B cell (primary cell): ENCODE measurements at regions not wholly inside any gene's neighbourhood (a gene's known extent, or its start where the extent isn't known, plus 50 kb on each side); places are given as distances from the start of the nearest gene placed in this dataset.

ENCODE experiments used
- ATAC-seq: fragments of 200-7000 bp; cut with Tn5 transposase; one replicate; pipeline ENCODE4 v1.10.0; 2021; ENCODE audit warnings: low read depth, mild to moderate bottlenecking, moderate number of reproducible peaks, moderate library complexity
- CTCF ChIA-PET: fragments of 350-600 bp; sonication (Branson Sonifier 250); formaldehyde crosslinking; loops from one replicate; lab custom pipeline; 2021; ENCODE audit warnings: antibody characterized with exemption, inconsistent platforms; lab: Charles Lee
- POLR2A ChIA-PET: fragments of 350-600 bp; sonication (Branson Sonifier 250); formaldehyde crosslinking; loops from one replicate; lab custom pipeline; 2021; ENCODE audit warnings: antibody characterized with exemption; lab: Charles Lee
- DNase-seq: peaks from one replicate; pipeline ENCODE4 v3.0.0; 2013
- H2AFZ ChIP-seq: 2 replicates; pipeline ENCODE4 v1.6.1; 2012; ENCODE audit warnings: mild to moderate bottlenecking, low read depth, low read length; ENCODE audit not compliant: insufficient read depth, poor library complexity, severe bottlenecking
- H3K27ac ChIP-seq, 2 donors: 1 replicate in 1 of 2; 2 replicates in 1 of 2; pipeline ENCODE4 v1.5.1; 2012 to 2013; ENCODE audit warnings: low read length in 2 of 2, mild to moderate bottlenecking in 2 of 2, moderate library complexity in 1 of 2
- H3K27me3 ChIP-seq, 4 experiments: fragments of 200-600 bp in 1 of 4; sonication (generic) in 1 of 4; replicated peaks in 1 of 4; 1 replicate in 2 of 4; 2 replicates in 2 of 4; pipeline versions ENCODE4 v1.6.1 to v1.7.0; 2013 to 2016; ENCODE audit warnings: low read length in 3 of 4, mild to moderate bottlenecking in 2 of 4, mixed read lengths in 1 of 4, moderate library complexity in 1 of 4; ENCODE audit not compliant: insufficient read depth in 4 of 4, control insufficient read depth in 3 of 4; ENCODE audit errors: control extremely low read depth in 1 of 4
- H3K36me3 ChIP-seq, 2 experiments: replicated peaks in 1 of 2; 1 replicate in 1 of 2; 2 replicates in 1 of 2; pipeline versions ENCODE4 v1.6.1 to v1.7.1; 2013; ENCODE audit warnings: low read length in 1 of 2; ENCODE audit not compliant: insufficient read depth in 2 of 2, control insufficient read depth in 1 of 2; ENCODE audit errors: control extremely low read depth in 1 of 2, extremely low read depth in 1 of 2
- H3K4me1 ChIP-seq, 2 donors: fragments of 200-600 bp in 1 of 2; sonication (generic) in 1 of 2; 1 replicate in 1 of 2; 2 replicates in 1 of 2; pipeline versions ENCODE4 v1.5.1 to v1.6.1; 2013 to 2017; ENCODE audit warnings: low read length in 2 of 2; ENCODE audit not compliant: control insufficient read depth in 2 of 2, insufficient read depth in 2 of 2
- H3K4me2 ChIP-seq: replicated peaks from 2 replicates; pipeline ENCODE3; 2012; ENCODE audit warnings: mild to moderate bottlenecking, low read depth, low read length; ENCODE audit not compliant: poor library complexity, severe bottlenecking
- H3K4me3 ChIP-seq, 5 experiments: fragments of 200-600 bp in 1 of 5; sonication (generic) in 1 of 5; 1 replicate in 3 of 5; 2 replicates in 2 of 5; pipeline versions ENCODE4 v1.5.1 to v1.7.0; 2011 to 2016; ENCODE audit warnings: low read length in 4 of 5, mild to moderate bottlenecking in 4 of 5, low read depth in 2 of 5, control low read depth in 1 of 5, moderate library complexity in 1 of 5; ENCODE audit not compliant: insufficient read depth in 1 of 5; ENCODE audit errors: control extremely low read depth in 1 of 5, extremely low read depth in 1 of 5
- H3K79me2 ChIP-seq: fragments of 200-600 bp; sonication (generic); one replicate; pipeline ENCODE4 v1.6.0; 2016; ENCODE audit warnings: low read length; ENCODE audit not compliant: control insufficient read depth, insufficient read depth
- H3K9ac ChIP-seq: fragments of 200-600 bp; sonication (generic); 2 replicates; pipeline ENCODE4 v1.6.1; 2017; ENCODE audit warnings: mild to moderate bottlenecking, low read length, moderate library complexity
- H3K9me3 ChIP-seq, 3 donors: one replicate each; pipeline versions ENCODE4 v1.6.1 to v1.7.1; 2013; ENCODE audit warnings: low read length in 2 of 3; ENCODE audit not compliant: control insufficient read depth in 2 of 3, insufficient read depth in 1 of 3; ENCODE audit errors: control extremely low read depth in 1 of 3
- H4K20me1 ChIP-seq: 2 replicates; pipeline ENCODE4 v1.6.0; 2012; ENCODE audit warnings: mild to moderate bottlenecking, low read length; ENCODE audit not compliant: insufficient read depth, control insufficient read depth, poor library complexity, severe bottlenecking
- H3K27ac Mint-ChIP-seq: one replicate; pipeline ENCODE4 v1.8.0; 2021; ENCODE audit warnings: mixed read lengths
- H3K27me3 Mint-ChIP-seq: one replicate; pipeline ENCODE4 v1.8.0; 2021; ENCODE audit warnings: mixed read lengths
- H3K4me1 Mint-ChIP-seq: one replicate; pipeline ENCODE4 v1.8.0; 2021; ENCODE audit warnings: mixed read lengths
- H3K4me3 Mint-ChIP-seq: one replicate; pipeline ENCODE4 v1.8.0; 2021; ENCODE audit warnings: mixed read lengths
- H3K9me3 Mint-ChIP-seq: one replicate; pipeline ENCODE4 v1.8.0; 2022; ENCODE audit warnings: mixed read lengths; ENCODE audit not compliant: insufficient read depth
- CTCF ChIP-seq: fragments of 200-600 bp; IDR thresholded peaks from one replicate; pipeline ENCODE4 v1.8.0; 2022; ENCODE audit warnings: antibody characterized with exemption, mild to moderate bottlenecking
- EZH2 ChIP-seq: IDR thresholded peaks from 2 replicates; pipeline ENCODE4 v1.6.1; 2012; ENCODE audit warnings: borderline replicate concordance, low read depth, mild to moderate bottlenecking, moderate library complexity, low read length; ENCODE audit not compliant: insufficient read depth, poor library complexity, severe bottlenecking
- WGBS: methylation state at CpG from one replicate; pipeline ENCODE4 v1.1.5; 2013; ENCODE audit warnings: missing lambda C conversion rate; ENCODE audit not compliant: insufficient coverage; 5-methylcytosine and 5-hydroxymethylcytosine counted together
- intact Hi-C: fragments of 100-400 bp; cut with micrococcal nuclease; formaldehyde crosslinking; loops from one replicate; pipeline ENCODE4 v1.10.0; 2022

- DNase-seq (no peak), ATAC-seq (no peak)
- Histone ChIP-seq H3K27me3 (peaks cover 0 to 16% (median 6%) of the 10 kb centered on the region in 4 experiments), H3K36me3 (no peaks in the 10 kb centered on the region), H3K4me2 (no peak overlapping the region), H3K9ac (no peak overlapping the region), H3K79me2 (no peaks in the 10 kb centered on the region), H3K4me3 (no peak overlapping the region), H3K27ac (no peak overlapping the region), H3K9me3 (no peaks in the 10 kb centered on the region), H2AFZ (no peak overlapping the region), H4K20me1 (no peaks in the 10 kb centered on the region), H3K4me1 (no peaks in the 10 kb centered on the region)
- ChIA-PET CTCF (no interaction called here), POLR2A (no interaction called here)
- Mint-ChIP-seq H3K4me1 (no peaks in the 10 kb centered on the region), H3K9me3 (no peaks in the 10 kb centered on the region), H3K27me3 (peaks cover 32% of the 10 kb centered on the region), H3K27ac (no peak overlapping the region), H3K4me3 (no peak overlapping the region)
- no peak for TF ChIP-seq EZH2
- TF ChIP-seq CTCF, result no peak
- no CpG with 5 or more reads among the region's 1 CpG for WGBS
- intact Hi-C loops, result no loop called here
Observed at GRCh38 chr20:57070296-57070695, 196.1 kb downstream of the BMP7 start.

- Mint-ChIP-seq H3K27ac (no peak overlapping the region), H3K9me3 (no peaks in the 10 kb centered on the region), H3K4me1 (no peaks in the 10 kb centered on the region), H3K4me3 (no peak overlapping the region), H3K27me3 (peaks cover 26% of the 10 kb centered on the region)
- H3K36me3 ChIP-seq, result no peaks in the 10 kb centered on the region
- ATAC-seq (no peak), DNase-seq (no peak)
- CTCF ChIA-PET, result no interaction called here
- H3K79me2 ChIP-seq, result no peaks in the 10 kb centered on the region
- POLR2A ChIA-PET, result no interaction called here
- TF ChIP-seq EZH2, result no peak
- TF ChIP-seq CTCF, result no peak
- intact Hi-C loops, result no loop called here
- no peak overlapping the region for H3K9ac ChIP-seq
- no peak overlapping the region for H3K4me3 ChIP-seq
- H4K20me1 ChIP-seq, result no peaks in the 10 kb centered on the region
- H3K27me3 ChIP-seq, result peaks cover 0 to 16% (median 6%) of the 10 kb centered on the region in 4 experiments
- H3K27ac ChIP-seq, result no peak overlapping the region
- H3K9me3 ChIP-seq, result peaks cover 0 to 6% (median 0%) of the 10 kb centered on the region in 3 donors
- 11% methylated on average over 5 of the region's 14 CpGs for WGBS
- H3K4me1 ChIP-seq, result no peaks in the 10 kb centered on the region
- H2AFZ ChIP-seq, result no peak overlapping the region
- H3K4me2 ChIP-seq, result no peak overlapping the region
Observed at GRCh38 chr20:57071283-57071731, 195.1 kb downstream of the BMP7 start.
